WERI-Rb-1 (cell line): ENCODE measurements at regions not wholly inside any gene's neighbourhood (a gene's known extent, or its start where the extent isn't known, plus 50 kb on each side); places are given as distances from the start of the nearest gene placed in this dataset.

ENCODE experiments used
- DNase-seq: peaks from one replicate; pipeline ENCODE4 v3.0.0-alpha.2; 2020
- H3K27ac ChIP-seq: fragments of 250-450 bp; sonication (Bioruptor Pico); 2 replicates; pipeline ENCODE4 v1.5.1; 2020; ENCODE audit warnings: mild to moderate bottlenecking, moderate library complexity
- H3K27me3 ChIP-seq: fragments of 250-450 bp; sonication (Bioruptor Pico); 2 replicates; pipeline ENCODE4 v1.5.1; 2021; ENCODE audit warnings: mild to moderate bottlenecking, low read depth, moderate library complexity; ENCODE audit not compliant: insufficient read depth, severe bottlenecking
- H3K36me3 ChIP-seq: fragments of 250-450 bp; sonication (Bioruptor Pico); 2 replicates; pipeline ENCODE4 v1.5.1; 2020; ENCODE audit warnings: mild to moderate bottlenecking, moderate library complexity
- H3K4me3 ChIP-seq: 2 replicates; pipeline ENCODE4 v1.5.1; 2011; ENCODE audit warnings: low read depth, mild to moderate bottlenecking, control low read depth, low read length
- H3K9me3 ChIP-seq: fragments of 250-450 bp; sonication (Bioruptor Pico); 2 replicates; pipeline ENCODE4 v1.5.1; 2021; ENCODE audit warnings: mild to moderate bottlenecking, moderate library complexity; ENCODE audit not compliant: severe bottlenecking
- CTCF ChIP-seq: IDR thresholded peaks from 2 replicates; pipeline ENCODE4 v1.5.1; 2011; ENCODE audit warnings: low read depth, mild to moderate bottlenecking, control low read depth, inconsistent platforms, low read length

GRCh38 chr5:31116466-31117031 lies 76.9 kb upstream of the CDH6 start:
- no peak for TF ChIP-seq CTCF
- Histone ChIP-seq H3K27ac (no peak overlapping the region), H3K9me3 (no peaks in the 10 kb centered on the region), H3K36me3 (no peaks in the 10 kb centered on the region), H3K4me3 (no peak overlapping the region), H3K27me3 (no peaks in the 10 kb centered on the region)
- DNase-seq = no peak

- no peak for DNase-seq
- no peak for TF ChIP-seq CTCF
- Histone ChIP-seq H3K4me3 (no peak overlapping the region), H3K27me3 (no peaks in the 10 kb centered on the region), H3K36me3 (no peaks in the 10 kb centered on the region), H3K27ac (no peak overlapping the region), H3K9me3 (no peaks in the 10 kb centered on the region)
Observed at GRCh38 chr5:31114817-31115216, 78.7 kb upstream of the CDH6 start.

GRCh38 chr5:31113666-31114350 lies 79.7 kb upstream of the CDH6 start:
- no peak for DNase-seq
- Histone ChIP-seq H3K4me3 (no peak overlapping the region), H3K36me3 (no peaks in the 10 kb centered on the region), H3K27me3 (no peaks in the 10 kb centered on the region), H3K27ac (no peak overlapping the region), H3K9me3 (no peaks in the 10 kb centered on the region)
- no peak for TF ChIP-seq CTCF

- Histone ChIP-seq H3K36me3 (no peaks in the 10 kb centered on the region), H3K27me3 (no peaks in the 10 kb centered on the region), H3K27ac (no peak overlapping the region), H3K4me3 (no peak overlapping the region), H3K9me3 (no peaks in the 10 kb centered on the region)
- DNase-seq = no peak
- TF ChIP-seq CTCF = no peak
Observed at GRCh38 chr5:31113101-31113500, 80.4 kb upstream of the CDH6 start.

- no peaks in the 10 kb centered on the region for H3K36me3 ChIP-seq
- no peak for TF ChIP-seq CTCF
- H3K9me3 ChIP-seq = no peaks in the 10 kb centered on the region
- peak overlapping the region; percentile 26 for H3K4me3 ChIP-seq
- H3K27ac ChIP-seq = peak overlapping the region; percentile 60
- H3K27me3 ChIP-seq = no peaks in the 10 kb centered on the region
- DNase-seq = no peak
Observed at GRCh38 chr5:31107091-31107518, 86.4 kb upstream of the CDH6 start.

- TF ChIP-seq CTCF = no peak
- DNase-seq = no peak
- Histone ChIP-seq H3K27ac (peak overlapping the region; percentile 60), H3K27me3 (no peaks in the 10 kb centered on the region), H3K4me3 (peak overlapping the region; percentile 26), H3K9me3 (no peaks in the 10 kb centered on the region), H3K36me3 (no peaks in the 10 kb centered on the region)
Observed at GRCh38 chr5:31106691-31107090, 86.8 kb upstream of the CDH6 start.
